NCI-H2227 (cell line): ENCODE measurements at regions not wholly inside any gene's neighbourhood (a gene's known extent, or its start where the extent isn't known, plus 50 kb on each side); places are given as distances from the start of the nearest gene placed in this dataset.
"Not testable (repeated sequence)": the region's sequence is repeated elsewhere in the genome, so short reads cannot be mapped to it uniquely, and the experiment has no call there.

Experiments used
- DNase-seq: peaks from one replicate; lab custom pipeline; 2025; ENCODE audit not compliant: unreplicated experiment; lab: John Stamatoyannopoulos, UW

DNA sequence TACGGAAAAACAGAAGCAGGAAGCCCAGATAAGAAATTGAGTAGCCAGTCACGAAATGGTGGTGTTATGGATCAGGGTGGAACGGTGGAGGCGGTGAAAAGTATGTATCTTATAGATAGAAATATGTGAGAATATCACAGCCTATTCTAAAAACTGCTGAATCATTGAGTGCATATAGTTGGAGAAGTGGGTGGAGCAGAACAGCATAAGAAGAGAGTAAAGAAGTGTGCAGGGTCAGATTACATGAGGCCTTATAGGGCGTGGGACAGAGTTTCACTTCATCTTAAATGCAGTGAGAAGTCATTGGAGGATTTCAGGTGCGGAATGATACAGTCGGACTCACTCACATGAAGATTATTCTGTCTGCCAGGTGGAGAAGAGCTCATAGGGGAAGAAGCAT lies 293.1 kb downstream of the TRIML1 start:
- no peak for DNase-seq

DNA sequence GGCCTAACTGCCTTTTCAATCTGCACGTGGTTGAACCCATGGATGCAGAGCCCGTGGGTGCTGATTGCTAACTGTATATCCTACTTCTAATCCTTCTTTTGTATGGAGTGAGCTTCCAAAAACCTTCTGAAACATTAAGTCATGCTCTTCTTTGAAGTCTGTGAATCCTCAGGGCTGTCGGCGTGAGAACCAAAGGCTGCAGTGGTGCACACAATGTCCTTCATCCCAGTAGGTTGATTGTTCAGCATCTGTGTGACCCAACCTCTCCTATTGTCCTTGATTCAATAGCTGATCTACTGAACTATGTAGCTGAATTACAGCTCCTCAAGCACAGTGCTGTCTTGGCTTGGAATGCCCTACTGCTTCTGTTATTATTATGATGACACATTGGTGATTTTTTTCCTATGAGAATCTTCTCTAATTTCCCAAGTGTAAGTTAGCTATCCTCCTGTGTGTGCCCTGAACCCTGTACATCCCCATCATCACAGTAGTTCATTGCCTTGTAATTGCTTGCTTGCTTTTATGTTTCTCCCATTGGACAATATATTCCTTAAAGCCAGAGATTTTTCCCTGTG lies 294.6 kb downstream of the TRIML1 start:
- no peak for DNase-seq

DNA sequence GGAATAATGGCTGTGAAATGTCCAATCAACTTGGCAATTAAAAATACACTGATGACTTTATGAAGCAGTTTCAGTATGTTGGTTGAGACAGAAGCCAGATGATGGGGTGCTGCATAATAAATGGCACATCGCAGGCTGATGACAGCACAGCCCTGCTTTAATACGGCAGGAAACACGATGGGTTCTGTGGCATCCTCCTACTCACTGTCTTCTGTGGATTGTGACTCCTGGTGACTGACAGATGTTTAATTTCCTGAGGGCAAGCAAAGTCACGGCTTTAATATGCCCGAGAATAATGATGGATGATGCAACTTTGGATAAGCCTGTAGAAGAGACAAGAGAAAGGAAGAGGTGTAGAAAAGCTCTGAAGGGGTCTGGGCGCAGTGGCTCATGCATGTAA lies 295.4 kb downstream of the TRIML1 start:
- no peak for DNase-seq

DNA sequence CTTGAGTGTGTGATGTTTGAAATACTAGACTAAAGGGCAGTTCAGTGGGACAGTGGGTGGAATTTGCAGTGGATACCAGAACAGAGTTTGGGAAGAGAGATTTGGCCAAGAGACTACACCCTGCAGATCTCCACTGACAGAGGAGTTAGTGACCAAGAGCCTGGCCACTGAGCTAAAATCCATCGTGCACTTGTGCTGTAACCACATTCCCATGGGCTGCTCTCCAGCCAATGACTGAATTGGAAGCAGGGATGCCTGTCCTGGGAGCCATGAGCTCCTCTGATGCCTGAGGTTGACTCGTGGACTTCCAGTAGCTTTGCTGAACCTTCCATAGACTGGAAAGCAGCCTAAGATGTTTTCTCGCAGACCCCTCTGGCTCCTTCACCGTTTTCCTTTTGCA lies 296.1 kb downstream of the TRIML1 start:
- DNase-seq: no peak

DNA sequence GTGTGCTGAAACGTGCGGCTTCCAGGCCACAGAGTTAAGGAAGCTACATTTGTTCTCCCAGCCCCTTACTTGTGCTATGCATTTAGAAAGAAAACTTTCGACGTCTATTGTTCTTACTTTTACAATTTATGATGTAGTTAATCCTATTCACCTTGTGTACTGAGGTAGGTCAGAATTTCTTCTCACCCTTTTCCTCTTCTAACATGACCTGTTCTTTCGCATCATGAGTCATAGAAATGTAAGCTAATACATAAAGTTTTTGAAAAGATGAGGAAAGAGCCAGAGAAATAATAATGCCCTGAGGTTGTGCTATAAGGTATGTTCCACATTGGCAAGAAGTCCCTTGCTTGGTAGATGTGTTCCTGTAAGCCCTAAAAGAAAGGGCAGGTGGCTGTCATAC lies 298.3 kb downstream of the TRIML1 start:
- no peak for DNase-seq

DNA sequence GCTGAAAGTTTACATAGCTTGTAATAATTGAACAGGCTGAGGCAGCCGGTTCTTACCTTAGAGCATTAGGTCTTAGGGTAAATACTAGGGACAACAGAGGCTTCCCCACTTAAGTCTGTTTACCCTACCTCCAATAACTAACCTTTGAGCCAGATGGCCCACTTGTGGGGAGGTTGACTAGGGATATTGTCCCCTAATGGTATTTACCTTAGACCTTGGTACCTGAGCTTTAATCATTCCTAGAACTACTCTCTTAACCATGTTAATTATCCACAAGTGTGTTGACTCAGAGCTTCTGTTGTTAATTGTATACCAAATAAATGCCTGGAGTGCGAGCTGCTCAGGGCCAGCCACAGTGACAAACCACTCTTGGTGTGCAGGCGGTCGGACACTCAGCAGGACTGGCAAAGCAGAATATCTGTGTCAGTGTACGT lies 299.2 kb downstream of the TRIML1 start:
- DNase-seq: not testable (repeated sequence)

DNA sequence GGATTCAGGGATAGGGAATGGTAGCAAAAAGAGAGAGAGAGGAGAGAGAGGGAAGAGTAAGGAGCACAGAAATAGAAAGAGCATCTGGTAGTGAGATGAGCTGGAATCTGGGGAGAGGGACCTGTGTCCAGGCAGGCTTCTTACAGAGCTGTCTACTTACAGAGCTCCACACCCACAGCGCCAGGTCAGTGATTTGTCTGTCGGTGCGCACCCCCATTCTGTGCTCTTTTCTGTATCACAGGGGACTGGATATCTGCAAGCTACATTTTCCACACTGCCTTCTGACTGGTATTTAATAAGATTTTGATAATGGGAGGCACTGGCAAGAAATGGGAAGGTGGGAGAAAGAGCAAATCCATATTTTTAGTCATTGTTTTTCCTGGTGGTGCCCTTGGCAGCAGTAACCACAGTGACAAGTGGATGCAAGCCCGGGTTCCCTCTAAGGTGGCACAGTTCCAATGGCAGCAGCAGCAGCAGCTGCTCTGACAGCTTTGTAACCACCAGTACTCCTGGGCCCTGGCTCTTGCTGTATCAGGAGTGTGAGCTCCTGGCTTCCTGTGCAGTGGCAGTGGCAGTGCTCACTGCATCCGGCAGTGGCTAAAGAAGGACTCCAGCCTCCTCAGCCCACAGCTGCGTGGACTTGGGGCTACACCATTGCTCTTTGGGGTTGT lies 300.5 kb downstream of the TRIML1 start:
- DNase-seq: no peak

DNA sequence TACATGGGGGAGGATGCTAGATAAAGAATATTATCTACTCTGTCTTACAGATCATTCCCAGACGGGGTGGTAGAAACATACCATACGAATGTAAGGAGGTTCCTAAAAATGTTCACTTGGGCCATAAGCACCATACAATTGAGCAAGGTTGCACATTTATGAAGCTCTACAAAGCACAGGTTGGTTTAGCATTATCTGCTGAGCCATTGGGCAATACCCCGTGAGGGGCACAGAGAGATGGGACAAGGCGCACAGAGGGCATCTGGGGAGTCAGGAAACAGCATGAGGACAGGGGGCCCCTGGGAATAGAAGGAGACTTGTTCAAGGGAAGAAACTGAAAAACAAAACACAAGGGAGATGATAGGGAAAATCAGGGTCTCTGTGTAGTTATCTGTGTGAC lies 305.3 kb downstream of the TRIML1 start:
- no peak for DNase-seq

DNA sequence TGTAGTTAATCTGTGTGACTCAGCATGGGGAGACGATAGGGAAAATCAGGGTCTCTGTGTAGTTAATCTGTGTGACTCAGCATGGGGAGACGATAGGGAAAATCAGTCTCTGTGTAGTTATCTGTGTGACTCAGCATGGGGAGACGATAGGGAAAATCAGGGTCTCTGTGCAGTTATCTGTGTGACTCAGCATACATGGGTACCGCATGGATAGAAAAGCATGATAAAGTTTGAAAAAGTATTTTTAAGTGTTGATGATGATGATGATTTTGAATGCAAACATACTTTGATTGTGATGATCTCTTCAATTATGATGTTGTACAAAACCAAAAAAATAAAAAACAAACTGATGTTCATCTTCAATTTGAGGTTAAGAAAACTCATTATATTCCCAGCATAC lies 309.8 kb downstream of the TRIML1 start:
- not testable (repeated sequence) for DNase-seq

DNA sequence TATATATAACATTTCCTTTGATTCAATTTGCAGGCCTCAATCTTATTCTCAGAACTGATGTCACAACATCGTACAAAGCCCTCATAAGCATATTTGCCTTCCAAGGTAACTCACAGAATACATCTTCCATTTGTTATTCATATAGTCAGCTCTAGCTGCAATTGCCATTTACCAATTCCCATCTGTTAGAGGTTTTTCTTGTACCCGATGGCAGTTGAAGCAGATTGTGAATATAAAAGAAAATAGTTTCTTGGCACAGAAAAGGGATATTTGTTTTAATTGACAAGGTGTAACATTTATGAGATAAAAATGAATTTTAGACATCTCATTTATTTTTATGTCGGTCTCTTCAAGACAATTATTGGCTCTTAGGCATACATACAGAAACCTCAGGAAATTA lies 311.3 kb downstream of the TRIML1 start:
- DNase-seq: no peak

DNA sequence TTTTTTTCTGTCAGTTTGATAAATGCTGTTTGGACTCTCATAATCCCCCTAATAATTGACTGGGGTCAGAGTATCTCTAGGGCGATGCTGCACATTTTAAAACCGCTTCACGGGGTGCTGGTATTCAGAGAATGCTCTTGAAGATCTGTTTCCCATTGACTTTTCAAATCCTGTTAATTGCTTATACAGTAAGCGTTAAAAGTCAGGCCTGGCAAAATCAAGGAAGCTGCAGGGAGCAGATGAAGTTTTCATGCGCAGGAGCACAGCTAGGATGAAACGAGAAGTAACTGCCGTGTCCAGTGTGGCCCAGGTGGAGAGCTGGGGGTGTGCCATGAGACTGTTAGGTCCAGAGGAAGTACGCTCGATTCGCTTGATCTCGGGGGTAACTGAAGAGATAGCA lies 312.9 kb downstream of the TRIML1 start:
- DNase-seq: no peak

DNA sequence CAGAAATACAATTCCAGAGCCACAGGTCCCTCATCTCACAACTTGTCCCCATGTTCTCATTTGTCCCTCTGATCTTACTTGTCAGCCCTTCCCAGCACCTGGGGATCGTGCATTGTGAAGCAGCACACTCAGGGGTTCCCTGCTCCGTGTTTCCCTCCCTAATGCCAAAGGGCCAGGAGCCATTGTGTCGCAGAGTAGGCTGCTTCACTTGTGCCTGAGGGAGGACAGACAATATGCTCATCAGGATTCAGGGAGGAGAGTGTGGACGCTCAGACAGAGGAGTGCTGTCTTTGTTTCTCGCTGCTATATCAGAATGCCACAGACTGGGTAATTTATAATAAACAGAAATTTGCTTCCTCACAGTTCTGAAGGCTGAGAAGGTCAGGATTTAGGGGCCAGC lies 315.3 kb downstream of the TRIML1 start:
- DNase-seq: no peak

DNA sequence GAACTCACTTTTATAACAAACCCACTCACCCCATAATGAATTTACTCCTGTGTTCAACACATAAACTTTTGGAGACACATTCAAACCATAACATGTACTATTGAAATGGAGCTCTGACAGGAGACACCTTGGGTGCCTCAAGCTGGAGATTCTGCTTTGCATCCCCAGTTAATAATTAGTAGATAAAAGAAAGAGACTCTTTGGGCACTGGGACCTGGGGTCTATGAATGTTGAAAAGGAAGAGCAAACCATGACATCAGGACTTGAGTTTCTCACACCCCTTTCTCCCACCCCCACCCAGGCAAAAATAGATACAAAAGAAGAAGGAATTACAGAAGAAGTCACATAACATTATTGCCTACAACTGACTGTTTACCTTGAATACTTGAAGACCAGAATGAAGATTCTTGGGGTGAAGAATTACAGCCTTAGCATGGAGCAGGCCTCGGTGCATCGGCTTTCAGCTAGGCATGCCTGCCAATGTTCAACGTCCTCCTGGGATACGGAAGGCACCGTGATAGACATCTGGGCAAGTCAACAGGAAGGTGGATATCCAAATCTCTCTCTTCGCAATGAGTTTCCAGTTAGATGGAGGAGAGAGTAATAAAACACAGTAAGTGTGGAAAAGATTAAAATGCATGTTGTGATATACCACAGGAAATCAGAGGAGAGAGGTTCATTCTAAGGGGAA lies 316.0 kb downstream of the TRIML1 start:
- no peak for DNase-seq

DNA sequence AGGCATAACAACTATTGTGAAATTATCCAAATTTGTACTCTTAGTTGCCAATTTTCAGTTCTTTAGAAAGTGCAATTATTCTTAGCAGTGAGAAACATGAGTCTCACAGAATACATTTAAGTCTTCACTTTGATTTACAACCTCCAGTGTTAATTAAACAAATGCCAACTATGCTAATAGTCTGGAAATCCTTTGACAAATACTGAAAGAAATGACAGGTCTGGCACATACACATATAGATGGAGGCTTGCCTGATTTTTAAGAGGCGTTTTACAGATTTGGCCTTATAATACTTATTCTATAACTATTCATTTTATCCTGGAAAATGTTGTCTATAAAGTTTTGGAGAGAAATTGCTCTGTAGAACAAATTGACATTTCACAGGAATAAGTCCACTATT lies 320.1 kb downstream of the TRIML1 start:
- DNase-seq: no peak

DNA sequence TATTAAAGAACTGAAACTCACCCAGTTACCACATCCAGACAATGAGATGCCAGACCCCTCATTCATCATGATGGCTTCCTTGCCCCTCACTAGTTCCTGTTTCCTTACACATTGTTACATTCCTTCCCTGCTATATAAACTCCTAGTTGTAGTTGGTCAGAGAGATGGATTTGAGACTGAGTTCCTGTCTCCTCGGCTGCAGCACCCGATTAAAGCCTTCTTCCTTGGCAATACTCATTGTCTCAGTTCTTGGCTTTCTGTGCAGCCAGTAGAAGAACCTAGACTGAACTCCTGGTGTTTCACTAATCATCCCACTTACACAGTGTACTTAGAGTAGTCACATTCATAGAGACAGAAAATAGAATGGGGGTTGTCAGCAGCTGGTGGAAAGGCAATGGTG lies 324.7 kb downstream of the TRIML1 start:
- DNase-seq: no peak

DNA sequence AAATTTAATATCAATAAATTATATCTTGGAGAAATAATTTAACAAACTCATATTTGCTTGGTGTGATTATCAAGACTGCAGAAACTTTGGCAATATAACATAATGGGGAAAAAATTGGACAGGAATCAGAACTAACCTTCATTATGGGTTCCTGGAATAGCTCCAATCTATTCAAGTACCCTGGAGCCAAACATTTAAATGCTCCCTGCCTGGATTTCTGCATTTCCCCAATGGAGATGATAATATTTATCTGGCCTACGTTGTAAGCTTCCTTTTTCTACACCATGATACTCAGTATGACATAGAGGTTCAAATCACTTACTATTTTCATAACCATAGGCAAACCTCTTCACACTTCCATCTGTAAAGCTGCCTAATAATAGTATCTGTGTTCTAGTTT lies 326.8 kb downstream of the TRIML1 start:
- no peak for DNase-seq

DNA sequence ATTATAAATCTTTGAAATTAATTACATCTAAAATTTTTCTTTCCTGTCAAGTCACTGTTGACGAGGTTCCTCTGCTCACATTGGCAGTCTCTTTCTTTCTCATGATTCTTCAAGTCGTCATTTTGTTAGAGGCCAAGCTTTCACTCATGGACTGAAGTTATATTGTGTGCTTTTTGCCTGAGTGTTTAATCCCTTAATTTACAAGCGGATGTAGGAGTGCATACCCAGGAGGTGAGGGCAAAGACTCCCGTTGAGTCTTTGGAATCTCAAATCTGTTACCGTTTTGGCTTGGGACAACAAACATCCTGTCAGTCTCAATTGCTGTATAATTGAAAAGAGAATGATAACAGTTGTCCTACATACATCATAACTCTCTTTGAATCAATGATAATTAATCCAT lies 345.0 kb downstream of the TRIML1 start:
- DNase-seq: no peak

DNA sequence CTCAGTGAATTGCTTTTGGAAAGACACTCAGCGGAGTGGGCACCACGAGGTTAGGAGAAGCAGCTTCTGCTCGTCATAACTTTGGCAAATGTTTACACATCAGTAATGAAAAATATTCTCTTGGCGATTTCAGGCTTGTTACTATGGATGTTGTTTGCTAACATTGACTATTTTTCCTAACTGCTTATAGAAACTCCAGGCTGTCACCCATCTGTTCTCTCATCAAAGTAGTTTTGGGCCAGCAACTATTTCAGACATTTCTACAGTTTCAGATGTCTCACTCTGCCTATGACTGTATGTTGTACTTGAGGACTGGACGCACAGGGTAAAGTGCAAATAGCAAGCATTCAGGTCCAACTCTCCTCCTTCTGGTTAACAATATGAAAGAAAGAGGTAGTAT lies 346.7 kb downstream of the TRIML1 start:
- no peak for DNase-seq

DNA sequence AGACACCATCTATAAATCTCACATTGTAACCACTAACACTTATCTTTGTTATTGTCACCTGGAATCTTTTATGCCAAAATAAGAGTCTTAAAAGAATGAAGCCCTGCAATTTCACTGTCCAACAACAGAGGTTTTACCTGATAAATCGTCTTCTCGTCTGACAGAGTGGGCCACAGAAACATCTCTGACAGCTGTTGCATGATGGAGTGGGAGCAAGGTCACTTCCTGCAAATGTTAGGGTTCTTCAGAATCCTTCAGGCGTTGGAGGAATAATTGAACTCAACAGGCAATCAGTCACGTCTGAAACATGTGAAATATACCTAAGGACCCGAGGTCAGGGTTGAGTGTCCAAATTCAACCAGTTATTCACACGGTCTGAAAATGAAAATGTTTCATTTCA lies 353.6 kb downstream of the TRIML1 start:
- no peak for DNase-seq

DNA sequence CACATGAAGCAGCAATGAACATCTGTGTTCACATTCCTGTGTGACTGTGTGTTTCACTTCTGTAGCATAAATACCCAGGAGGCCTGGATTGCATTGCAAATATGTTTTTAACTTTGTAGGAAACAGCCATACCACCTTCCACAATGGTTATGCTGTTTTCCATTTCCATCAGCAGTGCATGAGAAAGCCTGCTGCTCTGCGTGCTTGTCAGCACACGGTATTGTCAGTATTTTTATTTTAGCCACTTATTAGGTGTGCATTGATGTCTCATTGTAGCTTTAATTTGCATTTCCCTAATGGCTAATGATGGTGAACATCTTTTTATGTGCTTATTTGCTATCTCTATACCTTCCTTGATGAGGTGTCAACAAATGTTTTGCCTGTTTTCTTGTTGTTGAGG lies 355.9 kb downstream of the TRIML1 start:
- DNase-seq: no peak

DNA sequence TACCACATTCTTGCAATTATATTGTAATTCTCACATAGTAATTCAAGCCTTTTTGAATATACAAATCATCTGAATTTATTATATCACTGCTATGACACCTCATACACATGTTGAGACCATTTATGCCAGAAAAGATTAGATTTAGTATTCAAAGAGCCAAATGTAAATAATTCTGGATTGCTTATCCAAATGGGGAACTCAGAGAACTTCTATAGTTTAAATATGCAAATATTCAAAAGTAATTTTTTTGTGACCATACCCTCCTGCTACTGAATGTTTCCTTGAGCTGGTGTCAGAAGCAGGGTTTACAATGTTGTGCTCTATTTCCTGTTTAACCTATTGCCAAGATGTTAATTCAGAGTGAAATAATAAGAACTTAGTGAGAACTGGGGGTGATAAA lies 372.2 kb downstream of the TRIML1 start:
- no peak for DNase-seq

DNA sequence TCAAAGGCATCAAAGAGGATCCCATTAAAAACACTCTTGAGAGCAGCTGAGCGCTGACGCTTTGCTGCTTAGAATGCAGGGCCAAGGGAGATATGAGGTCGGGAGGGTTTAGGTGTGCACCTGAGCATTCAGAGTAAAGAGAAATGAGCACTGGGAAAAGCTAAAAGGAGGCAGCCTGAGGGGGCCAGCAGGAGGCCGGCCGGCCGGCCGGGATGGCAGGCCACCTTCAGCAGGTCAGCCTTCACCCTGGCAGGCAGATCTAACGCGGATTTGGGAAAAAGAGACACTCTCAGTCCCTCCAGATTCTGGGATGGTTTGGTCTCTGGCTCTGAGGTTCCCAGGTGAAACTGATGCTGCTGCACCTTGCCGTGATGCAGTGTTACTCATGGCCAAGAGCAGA lies 393.5 kb downstream of the TRIML1 start:
- no peak for DNase-seq

DNA sequence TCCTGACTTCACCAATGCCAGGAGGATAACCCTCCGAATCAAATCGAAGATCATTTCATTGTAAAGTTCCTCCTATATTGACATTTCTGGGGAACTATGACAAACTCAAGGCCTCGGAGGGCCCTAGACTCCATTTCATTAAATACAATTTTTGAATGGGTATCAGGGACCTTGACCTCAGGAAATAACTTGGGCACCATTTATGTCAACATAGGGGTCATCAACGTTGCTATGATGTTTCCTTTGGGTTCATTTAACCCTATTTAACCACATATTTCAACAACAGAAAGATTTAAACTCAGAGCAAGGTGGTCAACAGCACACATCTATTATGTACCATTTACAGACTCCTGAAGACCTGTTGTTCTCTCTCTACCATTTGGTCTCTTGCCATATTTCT lies 395.1 kb downstream of the TRIML1 start:
- DNase-seq: no peak
